HG02588 (cell line): ENCODE measurements at regions not wholly inside any gene's neighbourhood (a gene's known extent, or its start where the extent isn't known, plus 50 kb on each side); places are given as distances from the start of the nearest gene placed in this dataset.

Source experiments
- ATAC-seq: cut with Tn5 transposase; IDR thresholded peaks from one replicate; pipeline ENCODE4 v1.9.1; 2021; ENCODE audit warnings: mild to moderate bottlenecking, moderate library complexity; ENCODE audit not compliant: unreplicated experiment

DNA sequence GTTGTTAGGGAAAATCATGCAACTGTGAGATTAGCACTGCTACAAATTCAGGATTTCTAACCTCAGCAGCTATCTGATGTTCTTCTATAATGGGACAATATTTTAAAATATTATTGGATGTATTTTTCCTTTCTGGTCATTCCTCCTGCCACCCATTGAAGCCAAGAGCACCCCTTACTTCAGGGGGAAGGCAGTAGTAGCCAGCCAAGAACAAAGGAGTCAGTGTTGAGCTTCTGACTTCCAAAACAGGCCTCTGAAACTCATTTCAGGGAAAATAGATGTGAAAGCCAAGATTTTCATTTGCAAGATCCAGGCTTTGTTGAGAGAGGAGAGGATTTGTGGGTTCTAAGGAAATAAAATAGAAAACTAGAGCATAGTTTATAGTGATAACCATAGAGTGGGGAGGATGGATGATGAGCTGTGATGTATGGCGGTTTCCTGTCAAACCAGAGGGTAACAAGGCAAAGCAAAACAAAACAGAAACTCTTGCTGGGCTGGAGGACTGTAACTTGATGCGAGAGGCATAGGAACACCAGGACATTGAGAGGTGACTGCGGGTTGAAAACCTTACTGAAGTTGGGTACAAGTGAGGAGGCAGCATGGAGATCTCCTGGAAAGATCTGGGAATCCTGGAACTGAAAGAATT, 173.7 kb upstream of the LEF1 start:
- no peak for ATAC-seq

GRCh38 chr4:108337923-108338322, 169.2 kb upstream of the LEF1 start:
- no peak for ATAC-seq

DNA sequence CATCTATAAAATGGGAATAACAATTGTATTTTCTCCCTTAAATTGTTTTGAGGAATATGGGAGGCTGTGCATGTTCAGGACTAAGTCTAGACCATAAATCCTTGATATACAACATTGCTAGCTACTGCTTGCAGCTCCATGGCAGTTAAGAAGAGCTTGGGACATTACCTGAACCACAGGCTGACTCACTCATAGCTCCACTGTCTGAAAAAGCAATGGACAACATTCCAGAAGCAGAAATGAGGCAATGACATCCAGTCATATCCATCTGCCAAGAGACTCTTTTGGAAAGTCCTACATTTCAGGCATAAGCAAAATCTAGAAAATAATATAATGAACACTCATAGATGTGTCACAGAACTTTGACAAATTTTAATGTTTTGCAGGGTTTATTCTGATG, 167.3 kb upstream of the LEF1 start:
- ATAC-seq, result no peak

GRCh38 chr4:108335081-108335480, 166.3 kb upstream of the LEF1 start:
- no peak for ATAC-seq

GRCh38 chr4:108334031-108334430, 165.3 kb upstream of the LEF1 start:
- no peak for ATAC-seq

GRCh38 chr4:108333353-108333942, 164.7 kb upstream of the LEF1 start:
- no peak for ATAC-seq

DNA sequence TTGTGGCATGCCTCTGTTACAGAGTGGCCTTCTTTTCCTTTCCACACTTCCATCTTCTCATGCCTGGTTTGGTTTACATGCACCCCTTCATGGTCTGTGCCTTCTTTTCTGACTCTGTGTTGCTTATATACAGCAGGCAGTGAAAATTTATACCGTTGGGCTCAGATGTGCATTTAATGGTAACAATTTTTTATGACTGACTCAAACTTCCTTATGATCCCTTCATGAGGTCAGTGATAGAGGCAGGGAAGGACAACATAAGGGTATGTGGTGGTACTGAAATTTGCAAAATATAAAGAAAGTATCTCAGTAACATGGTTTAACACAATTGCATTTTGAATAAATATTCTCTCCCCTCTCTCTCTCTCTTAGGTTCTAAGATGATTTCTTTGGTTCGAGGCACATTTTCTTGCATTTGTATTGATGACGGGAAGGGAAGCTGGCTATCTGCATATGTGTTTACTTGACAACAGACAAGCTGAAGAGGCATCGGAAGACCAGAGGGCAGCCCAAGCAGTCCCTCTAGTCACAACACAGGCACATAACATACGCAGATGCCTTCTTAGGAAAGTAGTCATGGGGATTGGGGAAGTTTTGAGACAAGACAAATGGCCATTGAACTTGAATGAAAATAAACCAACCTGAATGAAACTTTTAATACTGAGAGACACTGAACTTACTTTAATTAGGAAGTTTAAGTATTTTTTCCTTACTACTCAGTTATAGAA, 163.3 kb upstream of the LEF1 start:
- no peak for ATAC-seq

DNA sequence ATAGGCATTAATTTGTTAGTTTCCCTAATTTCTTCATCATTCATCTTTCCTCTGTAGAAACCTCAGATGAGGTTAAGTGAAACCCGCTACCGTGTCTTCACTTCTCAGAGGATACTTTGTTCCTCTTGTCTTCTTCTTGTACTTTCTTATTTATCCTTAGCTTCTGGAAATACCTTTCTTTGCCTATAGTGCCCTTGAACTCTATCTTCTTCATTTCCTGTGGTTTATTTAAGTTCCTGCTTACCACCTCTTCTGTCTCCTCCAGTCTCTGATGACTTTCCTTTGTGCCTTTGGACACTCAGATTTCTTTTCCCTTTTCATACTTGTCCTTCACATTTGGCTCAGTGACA, 159.6 kb upstream of the LEF1 start:
- no peak for ATAC-seq

DNA sequence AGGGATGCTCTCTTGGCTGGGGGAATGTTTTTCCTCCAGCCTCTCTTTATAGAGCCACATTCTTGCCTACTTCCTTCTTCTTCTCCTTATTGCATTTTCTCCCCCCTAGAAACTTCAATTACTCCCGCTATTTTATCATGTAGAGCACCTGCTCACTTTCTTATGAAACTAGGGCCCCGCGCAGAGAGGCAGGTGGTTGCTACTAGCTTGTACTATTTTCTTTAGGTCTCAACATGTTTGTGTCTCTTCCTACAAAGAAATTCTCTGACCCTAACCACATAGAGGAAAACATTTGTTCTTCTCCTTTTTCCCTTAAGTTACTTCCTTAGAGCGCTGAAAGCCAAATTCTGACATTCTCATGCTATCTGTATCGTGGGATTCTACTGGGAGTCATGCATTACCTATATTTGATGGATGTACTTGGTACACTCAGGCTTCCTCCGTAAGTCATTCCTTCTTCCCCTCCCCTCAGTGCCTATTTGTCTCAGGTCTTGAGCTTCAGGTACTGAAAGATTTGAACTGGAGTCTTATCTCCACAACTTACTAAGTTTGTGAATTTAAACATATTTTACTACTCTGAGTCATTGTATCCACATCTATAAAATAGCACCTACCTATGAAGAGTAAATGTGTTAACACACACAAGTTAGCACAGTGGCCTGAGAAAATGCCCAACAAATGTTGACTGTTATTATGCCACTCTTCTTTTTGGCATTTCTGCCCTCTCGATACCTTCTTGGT, 159.1 kb upstream of the LEF1 start:
- no peak for ATAC-seq

DNA sequence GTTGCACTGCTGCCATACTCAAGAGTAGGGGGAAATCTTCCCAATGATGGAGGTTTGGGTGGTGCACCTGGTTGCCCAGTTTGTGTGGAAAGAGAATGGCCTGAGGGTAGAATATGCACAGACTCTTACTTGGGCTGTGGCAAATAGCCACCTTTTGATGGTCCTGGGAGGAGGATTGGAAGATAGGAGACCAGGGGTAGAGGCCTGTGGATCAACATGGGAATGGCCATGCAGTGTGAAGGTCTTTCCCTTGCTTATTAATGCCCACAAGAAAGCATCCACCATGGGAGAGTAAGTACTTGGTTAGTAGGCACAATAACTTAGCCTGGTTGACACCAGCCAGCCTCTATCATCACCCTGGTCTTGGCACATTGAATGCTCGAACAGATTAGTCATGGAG, 156.8 kb upstream of the LEF1 start:
- no peak for ATAC-seq

DNA sequence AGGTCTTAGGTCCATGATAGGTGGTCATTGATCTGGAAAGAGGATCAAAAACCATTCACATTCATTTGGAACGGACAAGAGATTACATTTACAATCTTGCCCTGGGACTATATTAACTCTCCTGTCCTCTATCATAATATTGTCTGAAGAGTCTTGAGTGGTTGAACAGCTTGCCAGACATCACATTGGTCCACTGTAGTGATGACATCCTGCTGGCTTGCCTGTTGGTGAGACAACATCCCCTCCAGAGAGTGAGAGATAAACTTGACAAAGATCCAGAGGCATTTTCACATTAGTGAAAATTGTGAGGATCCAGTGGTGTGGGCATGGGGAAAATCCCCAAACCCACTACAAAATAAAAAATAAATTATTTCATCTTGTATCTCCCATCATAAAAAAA, 155.7 kb upstream of the LEF1 start:
- ATAC-seq, result no peak

- ATAC-seq, result no peak
These were observed 153.8 kb upstream of the LEF1 start for GRCh38 chr4:108322497-108322896.

GRCh38 chr4:108320061-108320460, 151.3 kb upstream of the LEF1 start:
- ATAC-seq, result no peak

DNA sequence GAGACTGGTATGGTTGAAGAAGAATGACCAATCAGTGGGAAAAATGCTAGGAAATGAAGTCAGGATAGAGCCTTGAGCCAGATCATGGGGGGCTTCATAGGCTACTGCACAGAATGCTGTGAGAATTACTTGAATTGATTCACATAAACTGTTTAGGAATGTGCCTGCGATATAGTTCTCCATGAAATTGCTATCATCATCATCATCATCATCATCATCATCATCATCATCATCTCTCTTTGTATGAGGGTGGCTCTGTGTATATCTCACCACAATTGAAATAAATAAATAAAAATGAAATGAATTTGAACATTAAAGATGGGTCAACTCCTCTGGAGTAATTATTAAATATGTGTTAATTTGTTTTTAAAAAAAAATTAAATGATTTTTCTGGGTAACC, 148.6 kb upstream of the LEF1 start:
- ATAC-seq, result no peak

GRCh38 chr4:108315694-108316093, 147.0 kb upstream of the LEF1 start:
- no peak for ATAC-seq

DNA sequence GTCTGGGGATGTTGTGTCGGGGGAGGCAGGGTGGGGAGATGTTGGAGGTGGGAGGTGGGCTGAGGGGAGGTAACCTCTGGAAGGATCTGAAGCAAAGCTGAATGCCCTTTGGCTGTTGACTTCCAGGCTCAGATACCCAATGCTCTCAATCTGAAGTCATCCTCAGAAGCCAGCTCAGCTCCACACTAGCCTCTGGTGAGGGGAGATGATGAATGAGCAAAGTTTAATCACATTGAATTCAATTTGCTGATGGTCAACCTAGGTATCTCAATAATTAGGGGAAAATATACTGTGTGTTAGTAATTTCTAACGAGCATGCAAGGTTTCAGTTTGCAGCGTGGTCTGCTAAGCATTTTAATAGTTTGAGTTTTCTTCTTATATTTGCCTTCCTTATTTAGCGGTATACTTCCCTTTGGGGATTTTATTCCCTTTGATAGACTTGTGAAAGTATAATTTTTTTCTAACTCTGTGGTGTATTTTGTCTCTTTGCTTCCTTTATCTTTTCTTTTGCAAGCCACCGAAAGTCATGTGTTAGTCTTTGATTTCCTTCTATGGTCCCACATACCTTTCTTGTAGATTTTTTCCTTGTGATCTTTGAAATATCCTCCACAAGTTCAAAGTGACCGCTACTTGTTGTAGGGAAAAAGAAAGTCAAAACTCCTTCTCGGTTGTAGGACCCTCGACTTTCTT, 146.3 kb upstream of the LEF1 start:
- ATAC-seq, result no peak

GRCh38 chr4:108313546-108314339, 145.0 kb upstream of the LEF1 start:
- ATAC-seq, result no peak

- no peak for ATAC-seq
These were observed 142.6 kb upstream of the LEF1 start for GRCh38 chr4:108311313-108311712.

- no peak for ATAC-seq
These were observed 134.9 kb upstream of the LEF1 start for GRCh38 chr4:108303488-108304177.
